ENCODE measurements at regions not wholly inside any gene's neighbourhood (a gene's known extent, or its start where the extent isn't known, plus 50 kb on each side); places are given as distances from the start of the nearest gene placed in this dataset.

DNA sequence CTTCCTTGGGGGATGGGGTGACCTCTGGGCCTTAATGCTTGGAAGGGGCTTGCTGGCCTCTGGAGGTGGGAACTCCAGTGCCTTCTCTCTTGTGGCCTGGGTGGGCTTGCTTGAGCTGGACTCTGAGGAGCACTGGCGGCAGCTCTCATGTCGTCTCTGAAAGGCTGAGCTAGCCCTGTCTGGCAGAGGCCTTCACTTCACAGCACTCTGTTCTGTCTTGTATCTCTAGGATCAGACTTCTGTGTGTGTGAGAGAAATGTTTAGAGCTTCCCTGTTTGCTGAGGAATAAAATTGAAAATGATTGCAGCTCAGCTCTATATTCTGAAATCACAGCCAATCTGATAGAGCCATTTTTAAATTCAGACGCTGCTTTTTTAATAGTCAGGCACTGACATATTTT lies 185.3 kb downstream of the KCNRG start:
- TF ChIP-seq CSDC2 (CRISPR knock-in tag; IDR thresholded peaks at IDR 0.05) (no peak), ZFP30 (CRISPR knock-in tag; IDR thresholded peaks at IDR 0.05) (no peak)

All from SK-N-SH treated with all-trans-retinoic acid at 6 μM for 48 hours (cell line).